Right atrium auricular region (tissue), 2 donors: ENCODE measurements at regions not wholly inside any gene's neighbourhood (a gene's known extent, or its start where the extent isn't known, plus 50 kb on each side); places are given as distances from the start of the nearest gene placed in this dataset.

ENCODE experiments used
- DNase-seq: peaks from one replicate; pipeline ENCODE4 v3.0.0-alpha.2; 2019; ENCODE audit warnings: low spot score
- H3K27ac ChIP-seq, 2 donors: fragments of 200-600 bp; sonication (generic); 1 replicate in 1 of 2; 2 replicates in 1 of 2; pipeline ENCODE4 v1.5.1; 2016 to 2019
- H3K27me3 ChIP-seq, 2 donors: fragments of 200-600 bp; sonication (generic); one replicate each; pipeline versions ENCODE4 v1.5.1 to v1.6.0; 2017 to 2019
- H3K36me3 ChIP-seq: fragments of 200-600 bp; sonication (generic); one replicate; pipeline ENCODE4 v1.5.1; 2016
- H3K4me1 ChIP-seq, 2 donors: fragments of 200-600 bp; sonication (generic); one replicate each; pipeline versions ENCODE4 v1.5.1 to v1.6.0; 2017 to 2019
- H3K4me3 ChIP-seq, 2 donors: fragments of 200-600 bp; sonication (generic); 1 replicate in 1 of 2; 2 replicates in 1 of 2; pipeline ENCODE4 v1.5.1; 2017 to 2019; ENCODE audit warnings: mild to moderate bottlenecking in 1 of 2, moderate library complexity in 1 of 2
- H3K9me3 ChIP-seq, 2 donors: fragments of 200-600 bp; sonication (generic); one replicate each; pipeline ENCODE4 v1.5.1; 2019
- CTCF ChIP-seq, 2 donors: fragments of 200-600 bp; sonication (generic); IDR thresholded peaks; one replicate each; pipeline ENCODE4 v1.5.1; 2019; ENCODE audit warnings: antibody characterized with exemption in 2 of 2

GRCh38 chr4:29521281-29521680 lies 1198.9 kb upstream of the PCDH7 start:
- no peak overlapping the region for H3K4me3 ChIP-seq
- no peak for DNase-seq

GRCh38 chr4:29536745-29537144 lies 1183.4 kb upstream of the PCDH7 start:
- Histone ChIP-seq H3K27me3 (no peaks in the 10 kb centered on the region), H3K36me3 (no peaks in the 10 kb centered on the region), H3K4me1 (no peaks in the 10 kb centered on the region), H3K9me3 (peaks cover 0 to 2% of the 10 kb centered on the region in 2 donors), H3K4me3 (no peak overlapping the region), H3K27ac (no peak overlapping the region)
- DNase-seq, result no peak
- no peak for TF ChIP-seq CTCF (IDR thresholded peaks at IDR 0.05)

More at GRCh38 chr4:29521281-29521680, 1198.9 kb upstream of the PCDH7 start:
- H3K27ac ChIP-seq, result no peak overlapping the region
- H3K27me3 ChIP-seq, result no peaks in the 10 kb centered on the region
- H3K4me1 ChIP-seq, result no peaks in the 10 kb centered on the region
- H3K36me3 ChIP-seq, result no peaks in the 10 kb centered on the region
- no peak for TF ChIP-seq CTCF (IDR thresholded peaks at IDR 0.05)
- H3K9me3 ChIP-seq, result no peaks in the 10 kb centered on the region

GRCh38 chr4:29538889-29539646 lies 1181.1 kb upstream of the PCDH7 start:
- no peaks in the 10 kb centered on the region for H3K36me3 ChIP-seq
- no peak overlapping the region for H3K27ac ChIP-seq
- H3K9me3 ChIP-seq, result peaks cover 0 to 12% of the 10 kb centered on the region in 2 donors
- H3K4me3 ChIP-seq, result no peak overlapping the region
- H3K4me1 ChIP-seq, result no peaks in the 10 kb centered on the region
- no peak for TF ChIP-seq CTCF (IDR thresholded peaks at IDR 0.05)
- no peak for DNase-seq
- no peaks in the 10 kb centered on the region for H3K27me3 ChIP-seq

GRCh38 chr4:29540439-29541102 lies 1179.6 kb upstream of the PCDH7 start:
- TF ChIP-seq CTCF (IDR thresholded peaks at IDR 0.05), result no peak
- no peak overlapping the region for H3K27ac ChIP-seq

GRCh38 chr4:29541757-29542156 lies 1178.4 kb upstream of the PCDH7 start:
- no peak overlapping the region for H3K4me3 ChIP-seq
- H3K36me3 ChIP-seq, result no peaks in the 10 kb centered on the region
- no peak overlapping the region for H3K27ac ChIP-seq
- H3K27me3 ChIP-seq, result no peaks in the 10 kb centered on the region
- no peak for DNase-seq
- TF ChIP-seq CTCF (IDR thresholded peaks at IDR 0.05), result no peak
- H3K4me1 ChIP-seq, result no peaks in the 10 kb centered on the region
- H3K9me3 ChIP-seq, result peaks cover 0 to 12% of the 10 kb centered on the region in 2 donors

More at GRCh38 chr4:29540439-29541102, 1179.6 kb upstream of the PCDH7 start:
- H3K27me3 ChIP-seq, result no peaks in the 10 kb centered on the region
- no peaks in the 10 kb centered on the region for H3K4me1 ChIP-seq
- H3K9me3 ChIP-seq, result peaks cover 0 to 12% of the 10 kb centered on the region in 2 donors
- no peak overlapping the region for H3K4me3 ChIP-seq
- H3K36me3 ChIP-seq, result no peaks in the 10 kb centered on the region
- no peak for DNase-seq
